ENCODE measurements at regions not wholly inside any gene's neighbourhood (a gene's known extent, or its start where the extent isn't known, plus 50 kb on each side); places are given as distances from the start of the nearest gene placed in this dataset.

- H3K79me2 ChIP-seq (ENCODE audit: insufficient read depth, low read length), result no peaks in the 10 kb centered on the region
- ChIA-PET POLR2A (no interaction called here), CTCF (no interaction called here), RAD21 (ENCODE audit: low non-redundant PET in 1 of 2, low total read pairs in 2 of 2, uncharacterized antibody in 2 of 2, unreplicated experiment in 2 of 2) (no interaction called here)
- H3K36me3 ChIP-seq (ENCODE audit: control insufficient read depth in 1 of 2, insufficient read depth in 2 of 2, low read length in 2 of 2), result no peaks in the 10 kb centered on the region
- H3K9me3 ChIP-seq (ENCODE audit: control insufficient read depth in 1 of 2, insufficient read depth in 1 of 2, low read depth in 1 of 2, low read length in 2 of 2), result no peaks in the 10 kb centered on the region
- no peaks in the 10 kb centered on the region for H3K9me2 ChIP-seq (ENCODE audit: insufficient read depth)
- no TSS peak for BruUV-seq (replicated peaks)
- H3K27ac ChIP-seq (ENCODE audit: low read depth, low read length), result no peak overlapping the region
- H4K20me1 ChIP-seq (ENCODE audit: insufficient read depth), result no peaks in the 10 kb centered on the region
- intact Hi-C loops (cut with micrococcal nuclease), result no loop called here
- no peaks in the 10 kb centered on the region for H3K27me3 ChIP-seq (ENCODE audit: insufficient read depth, low read length)
- no peaks in the 10 kb centered on the region for H3K4me1 ChIP-seq (ENCODE audit: control insufficient read depth in 1 of 2, insufficient read depth in 2 of 2, low read length in 2 of 2)
- ATAC-seq (no peak), DNase-seq (ENCODE audit: low read depth, low spot score) (no peak)
- no peak overlapping the region for H3K9ac ChIP-seq (ENCODE audit: low read length)
- no peak overlapping the region for H3K4me3 ChIP-seq (replicated peaks in 1 of 2; ENCODE audit: low read depth in 1 of 2, low read length in 2 of 2)
- no peak overlapping the region for H2AFZ ChIP-seq (ENCODE audit: low read depth, low read length, poor library complexity, severe bottlenecking)
- H3K4me2 ChIP-seq (ENCODE audit: low read length), result no peak overlapping the region
- no peak for TF ChIP-seq CEBPB (IDR thresholded peaks at IDR 0.05; ENCODE audit: low read depth)
- TF ChIP-seq ZBTB33 (IDR thresholded peaks at IDR 0.05; ENCODE audit: extremely low read depth, insufficient replicate concordance, low read length), result no peak
- no peak for TF ChIP-seq SIN3A (IDR thresholded peaks at IDR 0.05; ENCODE audit: low read depth)
- no peak for TF ChIP-seq FOSL1 (IDR thresholded peaks at IDR 0.05; ENCODE audit: low read depth)
- TF ChIP-seq ZNF274 (IDR thresholded peaks at IDR 0.05; ENCODE audit: low read depth, low read length), result no peak
- TF ChIP-seq, protein P1, sequence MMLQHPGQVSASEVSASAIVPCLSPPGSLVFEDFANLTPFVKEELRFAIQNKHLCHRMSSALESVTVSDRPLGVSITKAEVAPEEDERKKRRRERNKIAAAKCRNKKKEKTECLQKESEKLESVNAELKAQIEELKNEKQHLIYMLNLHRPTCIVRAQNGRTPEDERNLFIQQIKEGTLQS (IDR thresholded peaks at IDR 0.05), result no peak
- no peak for TF ChIP-seq RAD21 (IDR thresholded peaks at IDR 0.05; ENCODE audit: low read depth)
- TF ChIP-seq TCF7L2 (IDR thresholded peaks at IDR 0.05; ENCODE audit: borderline replicate concordance, extremely low read depth, insufficient read depth, insufficient read length), result no peak
- TF ChIP-seq EGR1 (IDR thresholded peaks at IDR 0.05; ENCODE audit: low read depth), result no peak
- no peak for TF ChIP-seq YY1 (IDR thresholded peaks at IDR 0.05; ENCODE audit: extremely low read depth, insufficient replicate concordance, low read depth, low read length)
- no peak for TF ChIP-seq CBX3 (IDR thresholded peaks at IDR 0.05; ENCODE audit: low read depth)
- no peak for TF ChIP-seq CTCF (IDR thresholded peaks at IDR 0.05 in 2 of 3, conservative IDR thresholded peaks at IDR 0.05 in 1 of 3; ENCODE audit: borderline replicate concordance in 1 of 3, insufficient read depth in 1 of 3, low read depth in 2 of 3, low read length in 2 of 3)
- no peak for TF ChIP-seq SRF (IDR thresholded peaks at IDR 0.05; ENCODE audit: low read depth)
- TF ChIP-seq ZFX (IDR thresholded peaks at IDR 0.05), result no peak
- TF ChIP-seq JUND (IDR thresholded peaks at IDR 0.05), result no peak
- TF ChIP-seq, protein P2, sequence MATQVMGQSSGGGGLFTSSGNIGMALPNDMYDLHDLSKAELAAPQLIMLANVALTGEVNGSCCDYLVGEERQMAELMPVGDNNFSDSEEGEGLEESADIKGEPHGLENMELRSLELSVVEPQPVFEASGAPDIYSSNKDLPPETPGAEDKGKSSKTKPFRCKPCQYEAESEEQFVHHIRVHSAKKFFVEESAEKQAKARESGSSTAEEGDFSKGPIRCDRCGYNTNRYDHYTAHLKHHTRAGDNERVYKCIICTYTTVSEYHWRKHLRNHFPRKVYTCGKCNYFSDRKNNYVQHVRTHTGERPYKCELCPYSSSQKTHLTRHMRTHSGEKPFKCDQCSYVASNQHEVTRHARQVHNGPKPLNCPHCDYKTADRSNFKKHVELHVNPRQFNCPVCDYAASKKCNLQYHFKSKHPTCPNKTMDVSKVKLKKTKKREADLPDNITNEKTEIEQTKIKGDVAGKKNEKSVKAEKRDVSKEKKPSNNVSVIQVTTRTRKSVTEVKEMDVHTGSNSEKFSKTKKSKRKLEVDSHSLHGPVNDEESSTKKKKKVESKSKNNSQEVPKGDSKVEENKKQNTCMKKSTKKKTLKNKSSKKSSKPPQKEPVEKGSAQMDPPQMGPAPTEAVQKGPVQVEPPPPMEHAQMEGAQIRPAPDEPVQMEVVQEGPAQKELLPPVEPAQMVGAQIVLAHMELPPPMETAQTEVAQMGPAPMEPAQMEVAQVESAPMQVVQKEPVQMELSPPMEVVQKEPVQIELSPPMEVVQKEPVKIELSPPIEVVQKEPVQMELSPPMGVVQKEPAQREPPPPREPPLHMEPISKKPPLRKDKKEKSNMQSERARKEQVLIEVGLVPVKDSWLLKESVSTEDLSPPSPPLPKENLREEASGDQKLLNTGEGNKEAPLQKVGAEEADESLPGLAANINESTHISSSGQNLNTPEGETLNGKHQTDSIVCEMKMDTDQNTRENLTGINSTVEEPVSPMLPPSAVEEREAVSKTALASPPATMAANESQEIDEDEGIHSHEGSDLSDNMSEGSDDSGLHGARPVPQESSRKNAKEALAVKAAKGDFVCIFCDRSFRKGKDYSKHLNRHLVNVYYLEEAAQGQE (IDR thresholded peaks at IDR 0.05; ENCODE audit: low read depth), result no peak
- no peak for TF ChIP-seq MAX (IDR thresholded peaks at IDR 0.05)
- no peak for TF ChIP-seq POLR2A (IDR thresholded peaks at IDR 0.05; ENCODE audit: borderline replicate concordance, extremely low read depth, insufficient read depth, insufficient read length)
Observed at GRCh38 chr2:185181901-185182300, 556.7 kb upstream of the FSIP2 start.

Measured in HCT116 (cell line).